GM23338 (cell line): ENCODE measurements at regions not wholly inside any gene's neighbourhood (a gene's known extent, or its start where the extent isn't known, plus 50 kb on each side); places are given as distances from the start of the nearest gene placed in this dataset.
A peak's percentile ranks its signal among the peaks of the same experiment; 100 is the strongest.
"Not testable (repeated sequence)": the region's sequence is repeated elsewhere in the genome, so short reads cannot be mapped to it uniquely, and the experiment has no call there.

Experiments
- ATAC-seq: fragments of 200-7000 bp; cut with Tn5 transposase; 3 replicates; pipeline ENCODE4 v1.9.1; 2020
- DNase-seq: peaks from one replicate; pipeline ENCODE4 v3.0.0-alpha.2; 2015; ENCODE audit warnings: low spot score
- H2AFZ ChIP-seq: fragments of 200-600 bp; sonication (generic); 2 replicates; pipeline ENCODE4 v1.8.0; 2016; ENCODE audit warnings: antibody characterized with exemption, mild to moderate bottlenecking, moderate library complexity
- H3F3A ChIP-seq: fragments of 200-600 bp; sonication (generic); replicated peaks from 2 replicates; pipeline ENCODE4 v1.8.0; 2017; ENCODE audit warnings: antibody characterized with exemption, mixed run types, low read depth
- H3K27ac ChIP-seq: fragments of 200-600 bp; sonication (generic); 2 replicates; pipeline ENCODE4 v1.6.1; 2016; ENCODE audit warnings: low read depth
- H3K27me3 ChIP-seq: fragments of 200-600 bp; sonication (generic); 2 replicates; pipeline ENCODE4 v1.8.0; 2016; ENCODE audit warnings: mild to moderate bottlenecking, mixed run types, moderate library complexity; ENCODE audit not compliant: insufficient read depth
- H3K36me3 ChIP-seq: fragments of 200-600 bp; sonication (generic); 2 replicates; pipeline ENCODE4 v1.8.0; 2016; ENCODE audit warnings: mild to moderate bottlenecking; ENCODE audit not compliant: insufficient read depth
- H3K4me1 ChIP-seq: fragments of 200-600 bp; sonication (generic); 2 replicates; pipeline ENCODE4 v1.8.0; 2016; ENCODE audit warnings: mild to moderate bottlenecking, moderate library complexity; ENCODE audit not compliant: insufficient read depth
- H3K4me2 ChIP-seq: fragments of 200-600 bp; sonication (generic); 2 replicates; pipeline ENCODE4 v1.7.1; 2017; ENCODE audit warnings: mixed run types
- H3K4me3 ChIP-seq: fragments of 200-600 bp; sonication (generic); 2 replicates; pipeline ENCODE4 v1.6.1; 2016; ENCODE audit warnings: mixed run types
- H3K79me2 ChIP-seq: fragments of 200-600 bp; sonication (generic); replicated peaks from 2 replicates; pipeline ENCODE4 v1.8.0; 2017; ENCODE audit warnings: mild to moderate bottlenecking; ENCODE audit not compliant: insufficient read depth
- H3K9me2 ChIP-seq: fragments of 200-600 bp; sonication (generic); 2 replicates; pipeline ENCODE4 v1.8.0; 2017; ENCODE audit not compliant: insufficient read depth
- H4K20me1 ChIP-seq: fragments of 200-600 bp; sonication (generic); replicated peaks from 2 replicates; pipeline ENCODE4 v1.8.0; 2017; ENCODE audit warnings: mild to moderate bottlenecking; ENCODE audit not compliant: insufficient read depth
- H3K27ac Mint-ChIP-seq: 2 replicates; pipeline ENCODE4 v1.8.0; 2020; ENCODE audit warnings: inconsistent platforms, mild to moderate bottlenecking, moderate library complexity, mixed read lengths
- H3K27me3 Mint-ChIP-seq: 3 replicates; pipeline ENCODE4 v1.8.0; 2022; ENCODE audit warnings: low read depth, mild to moderate bottlenecking, moderate library complexity, mixed read lengths, inconsistent platforms; ENCODE audit not compliant: insufficient read depth, poor library complexity
- H3K36me3 Mint-ChIP-seq: 3 replicates; pipeline ENCODE4 v1.8.0; 2021; ENCODE audit warnings: low read depth, mild to moderate bottlenecking, inconsistent platforms, moderate library complexity, mixed read lengths
- H3K4me1 Mint-ChIP-seq: 3 replicates; pipeline ENCODE4 v1.8.0; 2020; ENCODE audit warnings: mild to moderate bottlenecking, inconsistent platforms, mixed read lengths
- H3K4me3 Mint-ChIP-seq: 3 replicates; pipeline ENCODE4 v1.8.0; 2021; ENCODE audit warnings: moderate library complexity, mild to moderate bottlenecking, inconsistent platforms, mixed read lengths
- H3K9me3 Mint-ChIP-seq: 3 replicates; pipeline ENCODE4 v1.8.0; 2020; ENCODE audit warnings: moderate library complexity, mild to moderate bottlenecking, inconsistent platforms, mixed read lengths
- CREB1 ChIP-seq: fragments of 250-450 bp; sonication (Bioruptor Pico); IDR thresholded peaks from 2 replicates; pipeline ENCODE4 v1.5.0; 2020; ENCODE audit warnings: low read depth, mild to moderate bottlenecking, moderate library complexity
- CTCF ChIP-seq, 2 experiments: fragments of 200-600 bp in 1 of 2; sonication (generic) in 1 of 2; conservative IDR thresholded peaks; 2 replicates each; pipeline versions ENCODE4 v1.5.1 to v1.6.1; 2016 to 2017; ENCODE audit warnings: antibody characterized with exemption in 2 of 2, low read depth in 2 of 2, mild to moderate bottlenecking in 2 of 2, moderate library complexity in 1 of 2
- JUNB ChIP-seq: IDR thresholded peaks from one replicate; pipeline ENCODE4 v1.6.1; 2016; ENCODE audit warnings: antibody characterized with exemption; ENCODE audit not compliant: unreplicated experiment
- NANOG ChIP-seq: IDR thresholded peaks from 2 replicates; pipeline ENCODE4 v1.6.1; 2016; ENCODE audit warnings: antibody characterized with exemption, borderline replicate concordance
- POLR2AphosphoS5 ChIP-seq: IDR thresholded peaks from 2 replicates; pipeline ENCODE4 v1.6.1; 2016; ENCODE audit warnings: antibody characterized with exemption, low read depth
- STAT1 ChIP-seq: IDR thresholded peaks from one replicate; pipeline ENCODE4 v1.6.1; 2016; ENCODE audit warnings: antibody characterized with exemption; ENCODE audit not compliant: unreplicated experiment
- ZNF462 ChIP-seq: fragments of 250-450 bp; sonication (Bioruptor Pico); IDR thresholded peaks from 2 replicates; pipeline ENCODE4 v1.5.0; 2020; ENCODE audit warnings: mild to moderate bottlenecking, moderate library complexity
- TF ChIP-seq, protein P1 (sequence below): IDR thresholded peaks from one replicate; pipeline ENCODE4 v1.6.1; 2018; ENCODE audit warnings: antibody characterized with exemption; ENCODE audit not compliant: unreplicated experiment

DNA sequence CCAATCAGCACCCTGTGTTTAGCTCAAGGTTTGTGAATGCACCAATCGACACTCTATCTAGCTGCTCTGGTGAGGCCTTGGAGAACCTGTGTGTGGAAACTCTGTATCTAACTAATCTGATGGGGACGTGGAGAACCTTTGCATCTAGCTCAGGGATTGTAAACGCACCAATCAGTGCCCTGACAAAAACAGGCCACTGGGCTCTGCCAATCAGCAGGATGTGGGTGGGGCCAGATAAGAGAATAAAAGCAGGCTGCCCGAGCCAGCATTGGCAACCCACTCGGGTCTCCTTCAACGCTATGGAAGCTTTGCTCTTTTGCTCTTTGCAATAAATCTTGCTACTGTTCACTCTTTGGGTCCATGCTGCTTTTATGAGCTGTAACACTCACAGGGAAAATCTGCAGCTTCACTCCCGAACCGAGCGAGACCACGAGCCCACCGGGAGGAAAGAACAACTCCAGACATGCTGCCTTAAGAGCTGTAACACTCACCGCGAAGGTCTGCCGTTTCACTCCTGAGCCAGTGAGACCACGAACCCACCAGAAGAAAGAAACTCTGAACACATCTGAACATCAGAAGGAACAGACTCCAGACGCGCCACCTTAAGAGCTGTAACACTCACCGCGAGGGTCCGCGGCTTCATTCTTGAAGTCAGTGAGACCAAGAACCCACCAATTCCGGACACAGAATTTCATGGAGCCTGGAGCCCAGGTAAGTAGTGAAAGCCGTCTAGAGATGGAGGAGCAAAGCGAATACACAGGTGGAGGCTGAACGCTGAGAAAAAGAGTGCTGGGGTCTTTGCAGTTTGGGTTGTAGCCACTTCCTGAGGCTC is 92.8 kb downstream of the ANKRD10 start:
- ATAC-seq, H3K9me2 ChIP-seq, H3K79me2 ChIP-seq, H3K4me3 ChIP-seq, H4K20me1 ChIP-seq, H3K36me3 Mint-ChIP-seq, H3K27me3 Mint-ChIP-seq, H3K27me3 ChIP-seq, H3K4me1 ChIP-seq, H3K9me3 Mint-ChIP-seq, H3K27ac ChIP-seq, H3K4me1 Mint-ChIP-seq, H3K36me3 ChIP-seq, H3F3A ChIP-seq, H3K4me3 Mint-ChIP-seq, H3K4me2 ChIP-seq, DNase-seq: not testable (repeated sequence)
- 0 out of 2 replicates have a peak overlapping the region, but pooled peaks have one; percentile 78 for H2AFZ ChIP-seq
- H3K27ac Mint-ChIP-seq = peak overlapping the region; percentile 27; the same call in 1 of the 2 replicates

GRCh38 chr13:110822669-110822945 is 92.3 kb downstream of the ANKRD10 start:
- Mint-ChIP-seq H3K4me1 (peaks cover 5% of the 10 kb centered on the region; the same call in 2 of the 3 replicates), H3K27ac (no peak overlapping the region), H3K27me3 (peaks cover 7% of the 10 kb centered on the region), H3K9me3 (peaks cover 2% of the 10 kb centered on the region; the same call in 2 of the 3 replicates), H3K4me3 (no peak overlapping the region; the same call in 2 of the 3 replicates), H3K36me3 (no peaks in the 10 kb centered on the region; the same call in 2 of the 3 replicates)
- Histone ChIP-seq H2AFZ (0 out of 2 replicates have a peak overlapping the region, but pooled peaks have one; percentile 78), H3K4me3 (no peak overlapping the region), H3K79me2 (no peaks in the 10 kb centered on the region), H3K27me3 (no peaks in the 10 kb centered on the region), H3F3A (no peaks in the 10 kb centered on the region), H3K27ac (no peak overlapping the region), H3K4me1 (no peaks in the 10 kb centered on the region), H4K20me1 (no peaks in the 10 kb centered on the region), H3K36me3 (no peaks in the 10 kb centered on the region; the same call in 1 of the 2 replicates), H3K9me2 (peaks cover 11% of the 10 kb centered on the region; the same call in 1 of the 2 replicates), H3K4me2 (no peak overlapping the region)
- ATAC-seq (no peak), DNase-seq (no peak)
- TF ChIP-seq CREB1 (CRISPR knock-in tag) (no peak), NANOG (no peak), CTCF (conservative IDR thresholded peaks at IDR 0.05; ENCODE audit: low read depth in 2 of 2) (no peak), ZNF462 (CRISPR knock-in tag) (no peak), POLR2AphosphoS5 (no peak), JUNB (no peak), STAT1 (no peak)
- TF ChIP-seq, protein P1, sequence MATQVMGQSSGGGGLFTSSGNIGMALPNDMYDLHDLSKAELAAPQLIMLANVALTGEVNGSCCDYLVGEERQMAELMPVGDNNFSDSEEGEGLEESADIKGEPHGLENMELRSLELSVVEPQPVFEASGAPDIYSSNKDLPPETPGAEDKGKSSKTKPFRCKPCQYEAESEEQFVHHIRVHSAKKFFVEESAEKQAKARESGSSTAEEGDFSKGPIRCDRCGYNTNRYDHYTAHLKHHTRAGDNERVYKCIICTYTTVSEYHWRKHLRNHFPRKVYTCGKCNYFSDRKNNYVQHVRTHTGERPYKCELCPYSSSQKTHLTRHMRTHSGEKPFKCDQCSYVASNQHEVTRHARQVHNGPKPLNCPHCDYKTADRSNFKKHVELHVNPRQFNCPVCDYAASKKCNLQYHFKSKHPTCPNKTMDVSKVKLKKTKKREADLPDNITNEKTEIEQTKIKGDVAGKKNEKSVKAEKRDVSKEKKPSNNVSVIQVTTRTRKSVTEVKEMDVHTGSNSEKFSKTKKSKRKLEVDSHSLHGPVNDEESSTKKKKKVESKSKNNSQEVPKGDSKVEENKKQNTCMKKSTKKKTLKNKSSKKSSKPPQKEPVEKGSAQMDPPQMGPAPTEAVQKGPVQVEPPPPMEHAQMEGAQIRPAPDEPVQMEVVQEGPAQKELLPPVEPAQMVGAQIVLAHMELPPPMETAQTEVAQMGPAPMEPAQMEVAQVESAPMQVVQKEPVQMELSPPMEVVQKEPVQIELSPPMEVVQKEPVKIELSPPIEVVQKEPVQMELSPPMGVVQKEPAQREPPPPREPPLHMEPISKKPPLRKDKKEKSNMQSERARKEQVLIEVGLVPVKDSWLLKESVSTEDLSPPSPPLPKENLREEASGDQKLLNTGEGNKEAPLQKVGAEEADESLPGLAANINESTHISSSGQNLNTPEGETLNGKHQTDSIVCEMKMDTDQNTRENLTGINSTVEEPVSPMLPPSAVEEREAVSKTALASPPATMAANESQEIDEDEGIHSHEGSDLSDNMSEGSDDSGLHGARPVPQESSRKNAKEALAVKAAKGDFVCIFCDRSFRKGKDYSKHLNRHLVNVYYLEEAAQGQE = no peak
